GM13977 (cell line): ENCODE measurements at regions not wholly inside any gene's neighbourhood (a gene's known extent, or its start where the extent isn't known, plus 50 kb on each side); places are given as distances from the start of the nearest gene placed in this dataset.

Experiments
- DNase-seq: peaks from one replicate; pipeline ENCODE4 v3.0.0; 2012; ENCODE audit warnings: low spot score
- in situ Hi-C: fragments of 300-500 bp; cut with MboI; formaldehyde crosslinking; loops from one replicate; pipeline ENCODE4 v1.12.0; 2022; ENCODE audit warnings: low sequenced_read_pairs, low pct_unique_long_range_greater_than_20kb, mixed read lengths, inconsistent platforms; ENCODE audit not compliant: unreplicated experiment
- TF ChIP-seq, protein P1 (sequence below): IDR thresholded peaks from 2 replicates; pipeline ENCODE4 v1.5.1; 2012; ENCODE audit warnings: mild to moderate bottlenecking, control low read depth; ENCODE audit not compliant: insufficient read depth; ENCODE audit errors: extremely low read depth, missing control alignments

DNA sequence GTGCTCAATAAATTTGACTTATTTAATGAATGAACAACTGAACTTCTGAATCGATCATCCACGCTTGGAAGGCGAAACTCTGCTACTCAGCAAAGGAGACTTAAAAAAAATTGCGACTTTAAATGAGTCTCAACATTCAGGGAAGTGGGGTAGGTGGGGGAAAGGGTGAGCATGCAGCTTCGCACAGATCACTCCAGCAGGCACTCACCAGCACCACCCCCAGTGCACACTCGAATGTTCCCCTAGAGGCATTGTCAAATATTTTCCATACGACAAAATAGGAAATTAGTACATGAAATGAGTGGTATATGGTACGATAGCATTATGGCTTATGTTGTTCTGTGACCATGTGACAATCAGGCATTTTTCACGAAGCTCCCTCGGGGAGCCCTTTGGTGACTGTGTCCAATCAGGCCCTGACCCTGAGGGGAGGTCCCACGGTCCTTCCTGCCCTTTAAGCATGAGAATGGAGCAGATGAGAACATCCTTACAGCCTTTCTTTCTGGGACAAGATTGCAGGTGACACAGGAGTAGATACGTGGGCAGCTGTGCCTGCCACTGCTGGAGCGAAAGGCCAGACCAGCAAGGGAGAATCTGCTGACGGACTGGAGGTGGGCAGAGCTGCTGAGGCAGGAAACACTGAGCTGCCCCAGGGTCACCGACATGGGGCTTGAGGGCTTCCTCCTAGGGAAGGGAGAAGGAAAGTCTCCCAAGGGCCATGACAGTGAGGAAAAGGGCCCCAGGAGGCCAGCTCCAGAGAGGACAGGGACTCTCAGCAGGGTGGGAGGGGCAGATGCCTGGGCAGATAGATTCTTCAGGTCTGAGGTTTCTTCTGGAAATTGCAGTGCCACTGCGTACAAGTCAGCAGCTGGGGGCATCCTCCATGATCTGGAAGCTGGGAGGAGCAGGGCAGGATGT is 101.3 kb upstream of the ID2 start:
- in situ Hi-C loops = no loop called here
- DNase-seq = no peak
- TF ChIP-seq, protein P1, sequence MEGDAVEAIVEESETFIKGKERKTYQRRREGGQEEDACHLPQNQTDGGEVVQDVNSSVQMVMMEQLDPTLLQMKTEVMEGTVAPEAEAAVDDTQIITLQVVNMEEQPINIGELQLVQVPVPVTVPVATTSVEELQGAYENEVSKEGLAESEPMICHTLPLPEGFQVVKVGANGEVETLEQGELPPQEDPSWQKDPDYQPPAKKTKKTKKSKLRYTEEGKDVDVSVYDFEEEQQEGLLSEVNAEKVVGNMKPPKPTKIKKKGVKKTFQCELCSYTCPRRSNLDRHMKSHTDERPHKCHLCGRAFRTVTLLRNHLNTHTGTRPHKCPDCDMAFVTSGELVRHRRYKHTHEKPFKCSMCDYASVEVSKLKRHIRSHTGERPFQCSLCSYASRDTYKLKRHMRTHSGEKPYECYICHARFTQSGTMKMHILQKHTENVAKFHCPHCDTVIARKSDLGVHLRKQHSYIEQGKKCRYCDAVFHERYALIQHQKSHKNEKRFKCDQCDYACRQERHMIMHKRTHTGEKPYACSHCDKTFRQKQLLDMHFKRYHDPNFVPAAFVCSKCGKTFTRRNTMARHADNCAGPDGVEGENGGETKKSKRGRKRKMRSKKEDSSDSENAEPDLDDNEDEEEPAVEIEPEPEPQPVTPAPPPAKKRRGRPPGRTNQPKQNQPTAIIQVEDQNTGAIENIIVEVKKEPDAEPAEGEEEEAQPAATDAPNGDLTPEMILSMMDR = no peak

DNA sequence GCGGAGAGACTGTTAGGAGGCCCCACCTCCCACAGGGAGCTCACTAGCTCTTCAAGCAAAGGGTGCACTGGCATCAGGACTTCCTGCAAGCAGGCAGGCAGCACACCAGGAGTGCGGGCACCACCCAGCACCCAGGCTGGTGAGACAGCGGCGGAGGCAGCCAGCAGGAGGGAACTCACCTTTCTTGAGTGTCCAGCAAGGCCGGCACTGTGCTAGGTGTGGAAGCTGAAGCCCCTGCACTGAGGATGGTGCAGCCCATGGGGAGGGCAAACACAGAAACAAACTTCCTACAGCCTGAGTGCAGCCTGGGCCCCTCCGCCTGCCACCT is 100.7 kb upstream of the ID2 start:
- in situ Hi-C loops = no loop called here
- DNase-seq = no peak
- TF ChIP-seq, protein P1 = no peak

DNA sequence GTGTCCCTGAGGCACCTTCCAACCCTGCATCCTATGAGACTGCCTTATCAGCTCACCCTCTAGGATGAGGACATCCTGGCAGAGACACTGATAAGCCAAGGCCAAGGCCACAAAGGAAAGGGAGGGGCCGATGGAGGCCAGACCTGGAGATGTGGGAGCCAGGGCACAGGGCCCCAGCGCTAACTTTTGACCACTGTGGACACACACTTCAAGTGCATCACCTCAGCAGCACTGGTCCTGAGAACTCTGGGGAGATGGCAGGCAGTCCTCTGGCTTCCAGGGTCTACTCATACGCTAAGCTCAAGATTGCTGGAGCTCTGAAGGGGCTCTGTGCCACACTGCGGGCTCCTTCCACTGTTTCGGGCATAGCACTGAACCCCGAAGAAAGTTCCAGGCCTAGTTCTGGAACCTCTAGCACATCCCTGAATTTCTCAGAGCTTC is 100.2 kb upstream of the ID2 start:
- in situ Hi-C loops = no loop called here
- no peak for DNase-seq
- TF ChIP-seq, protein P1 = no peak

DNA sequence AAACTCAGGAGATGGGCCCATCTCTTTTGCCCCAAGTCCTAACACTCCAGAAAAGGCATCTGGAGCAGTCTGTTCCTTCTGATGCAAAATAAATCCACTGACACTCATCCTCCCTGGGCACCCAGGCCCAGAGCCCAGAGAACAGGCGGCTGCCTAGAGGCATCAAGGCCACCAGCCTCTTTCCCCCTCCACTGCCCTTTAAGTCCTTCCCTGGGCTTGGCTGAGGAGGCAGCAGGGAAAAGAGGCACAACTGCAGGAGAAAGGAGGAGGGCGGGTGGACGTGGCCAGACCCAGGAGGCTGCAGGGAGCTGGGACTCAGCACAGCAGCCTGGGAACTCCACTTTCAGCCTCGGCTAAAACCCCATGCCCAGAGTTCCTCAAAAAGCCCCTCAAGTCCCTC is 99.7 kb upstream of the ID2 start:
- in situ Hi-C loops = no loop called here
- TF ChIP-seq, protein P1 = no peak
- no peak for DNase-seq

DNA sequence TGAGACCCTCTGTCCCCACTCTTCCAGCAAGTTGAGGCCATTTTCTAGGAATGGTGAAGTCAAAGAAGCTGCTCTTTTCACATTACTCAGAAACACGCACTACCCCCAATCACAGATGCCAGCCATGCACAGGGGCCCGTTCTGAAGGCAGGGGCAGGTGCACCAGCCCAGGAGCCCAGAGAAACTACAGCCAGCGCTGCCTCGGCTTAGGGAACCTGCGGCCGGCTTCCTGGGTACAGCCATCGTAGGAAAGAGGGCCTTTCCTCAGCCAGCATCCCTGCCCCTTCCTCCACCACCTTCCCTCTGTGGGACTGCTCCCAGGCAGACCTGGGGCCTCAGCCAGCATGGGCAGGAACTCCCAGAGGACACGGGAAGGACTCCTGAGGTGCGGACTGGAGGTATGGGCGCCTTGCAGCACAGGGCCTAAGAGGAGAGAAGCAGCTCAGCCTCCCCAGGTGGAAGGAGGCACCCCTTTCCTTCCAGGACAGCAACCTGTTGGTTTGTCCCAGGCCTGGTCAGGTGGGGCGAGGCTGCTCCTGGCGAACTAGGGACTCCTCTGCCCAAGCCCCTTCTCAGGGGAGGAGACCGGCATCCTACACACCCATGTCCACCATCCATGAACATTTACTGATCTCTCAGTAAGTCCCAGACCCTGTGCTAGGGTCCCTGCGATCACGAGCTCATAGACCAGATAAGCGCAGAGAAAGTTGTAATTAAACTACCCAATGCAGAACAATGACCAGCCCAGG is 99.0 kb upstream of the ID2 start:
- TF ChIP-seq, protein P1 = no peak
- in situ Hi-C loops = no loop called here

DNA sequence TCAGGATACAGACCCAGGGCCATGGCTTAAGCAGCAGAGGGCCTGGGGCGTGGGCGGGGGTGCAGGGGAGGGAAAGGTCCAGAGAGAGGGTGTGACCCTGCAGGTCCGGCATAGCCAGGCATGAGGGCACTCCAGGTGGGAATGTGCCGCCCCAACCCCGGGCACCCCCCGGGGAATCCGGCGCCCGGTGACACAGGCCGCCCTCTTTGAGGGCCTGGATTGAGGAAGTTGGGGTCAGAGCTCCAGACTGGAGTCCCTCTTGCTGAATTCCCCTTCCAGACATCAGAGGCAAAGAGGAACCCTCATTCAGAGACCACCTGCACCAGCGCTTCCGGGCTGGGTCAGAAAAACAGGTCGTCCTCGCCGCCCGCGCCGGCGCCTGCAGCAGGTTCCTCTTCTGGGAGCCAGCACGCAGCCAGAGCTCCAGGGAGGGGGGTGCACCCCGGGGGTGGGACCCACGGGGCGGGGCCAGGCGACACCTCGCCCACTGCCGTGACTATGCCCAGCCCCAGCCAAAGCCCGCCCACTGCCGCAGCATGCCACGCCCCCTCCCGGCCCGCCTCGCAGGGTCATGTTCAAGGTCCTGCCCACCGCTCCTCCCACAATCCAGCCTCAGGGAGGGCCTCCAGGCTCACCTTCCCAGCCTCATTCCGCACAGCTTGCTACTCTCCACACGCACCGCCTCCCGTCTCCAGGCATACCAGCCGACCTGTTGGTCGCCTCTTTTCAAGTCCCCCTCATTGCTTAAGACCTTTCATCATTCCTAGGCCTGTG is 98.3 kb upstream of the ID2 start:
- peak; percentile 95 for DNase-seq
- TF ChIP-seq, protein P1 = no peak
- in situ Hi-C loops = no loop called here

More for the DNA sequence above, 99.0 kb upstream of the ID2 start:
- no peak for DNase-seq
